Activated T-cell treated with anti-CD3 and anti-CD28 coated beads, Interleukin-2, amount 50 U/mL, for 4 hours (primary cell): ENCODE measurements at regions not wholly inside any gene's neighbourhood (a gene's known extent, or its start where the extent isn't known, plus 50 kb on each side); places are given as distances from the start of the nearest gene placed in this dataset.

Source experiments
- ATAC-seq, 2 donors: fragments of 200-7000 bp; cut with Tn5 transposase; one replicate each; pipeline ENCODE4 v1.10.0; 2021
- DNase-seq: peaks from one replicate; pipeline ENCODE4 v3.0.0-alpha.2; 2020
- H3K27me3 Mint-ChIP-seq: one replicate; pipeline ENCODE4 v1.8.0; 2021; ENCODE audit warnings: low read depth, mixed read lengths
- H3K36me3 Mint-ChIP-seq: one replicate; pipeline ENCODE4 v1.8.0; 2022; ENCODE audit warnings: mixed read lengths; ENCODE audit not compliant: insufficient read depth
- H3K4me1 Mint-ChIP-seq: one replicate; pipeline ENCODE4 v1.8.0; 2021; ENCODE audit warnings: low read depth, mixed read lengths
- H3K4me3 Mint-ChIP-seq: one replicate; pipeline ENCODE4 v1.8.0; 2021; ENCODE audit warnings: mild to moderate bottlenecking, moderate library complexity, mixed read lengths
- H3K9me3 Mint-ChIP-seq: one replicate; pipeline ENCODE4 v1.8.0; 2021; ENCODE audit warnings: mixed read lengths

DNA sequence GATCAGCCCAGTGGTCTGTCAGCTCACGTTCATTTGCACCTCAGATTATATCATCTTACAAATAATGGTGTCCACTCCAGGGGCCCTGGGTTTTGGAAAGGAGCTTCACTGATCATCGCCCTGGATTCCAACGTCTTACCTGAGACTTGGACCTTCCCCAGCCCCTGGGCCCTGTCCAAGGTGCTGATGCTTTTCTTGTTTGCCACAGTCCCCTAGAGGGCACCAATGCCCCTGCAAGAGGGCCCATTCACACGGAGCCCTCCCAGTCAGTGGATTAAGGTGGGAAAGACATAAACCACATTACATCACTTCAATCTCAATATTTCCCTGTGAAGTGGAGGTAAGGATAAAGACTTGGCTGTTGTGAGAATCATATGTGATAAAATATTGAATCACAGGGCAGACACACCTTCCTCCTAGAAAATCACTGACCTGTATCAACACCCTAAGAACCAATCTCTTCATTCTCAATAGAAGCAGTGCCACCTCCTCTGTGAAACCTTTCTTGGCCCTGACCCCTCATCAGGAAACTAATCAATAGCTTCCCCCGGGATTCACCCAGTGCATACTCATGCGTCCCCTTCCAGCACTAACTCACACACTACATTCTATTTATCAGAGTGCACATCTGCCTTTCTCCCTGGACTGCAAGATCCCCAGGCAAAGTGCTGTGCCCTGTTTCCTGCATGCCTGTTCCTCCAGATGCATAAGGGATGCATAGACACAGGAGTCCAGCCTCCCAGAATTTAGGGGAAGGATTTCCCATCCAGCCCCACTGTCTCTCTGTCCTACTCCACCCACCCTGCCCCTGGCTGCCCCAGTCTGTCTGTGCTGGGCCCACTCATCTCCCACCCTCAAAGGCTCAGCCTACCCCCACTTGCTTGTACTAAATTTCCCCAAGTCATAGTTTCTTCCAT is 167.0 kb downstream of the BUD13 start:
- Mint-ChIP-seq H3K4me3 (no peak overlapping the region), H3K36me3 (no peaks in the 10 kb centered on the region), H3K9me3 (no peaks in the 10 kb centered on the region), H3K27me3 (peaks cover 23% of the 10 kb centered on the region), H3K4me1 (no peaks in the 10 kb centered on the region)
- ATAC-seq = no peak
- DNase-seq = no peak

DNA sequence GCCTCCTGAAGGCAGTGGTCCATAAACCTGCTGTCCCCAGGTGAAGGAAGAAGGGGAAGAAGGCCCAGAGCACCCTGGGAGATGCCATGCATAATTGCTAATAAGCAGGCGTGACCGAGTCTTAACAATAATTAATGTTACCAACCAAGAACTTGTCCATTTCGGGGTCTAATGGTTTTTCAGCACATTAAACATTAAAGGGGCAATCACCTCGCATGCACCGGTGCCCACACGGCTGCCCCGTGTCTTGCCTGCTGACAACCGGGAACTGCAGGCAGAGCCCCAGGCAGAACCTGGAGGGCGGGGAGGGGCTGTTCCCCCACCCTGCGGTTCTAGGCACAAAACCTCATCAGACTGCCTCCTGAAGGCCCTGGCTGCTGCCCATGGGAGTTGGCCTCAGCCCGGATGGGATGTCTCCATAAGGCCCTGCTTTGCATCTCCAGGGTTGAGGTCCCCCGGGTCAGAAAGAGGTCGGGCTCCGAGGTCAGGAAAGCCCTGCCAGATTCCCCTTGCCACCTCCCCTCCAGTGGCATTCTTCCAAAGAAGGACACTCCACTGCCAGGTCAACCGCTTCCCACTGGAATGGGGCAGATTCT is 169.0 kb downstream of the BUD13 start:
- DNase-seq (no peak), ATAC-seq (no peak)
- no peaks in the 10 kb centered on the region for H3K9me3 Mint-ChIP-seq
- H3K36me3 Mint-ChIP-seq = no peaks in the 10 kb centered on the region
- H3K27me3 Mint-ChIP-seq = peaks cover 27% of the 10 kb centered on the region
- no peaks in the 10 kb centered on the region for H3K4me1 Mint-ChIP-seq
- H3K4me3 Mint-ChIP-seq = no peak overlapping the region

GRCh38 chr11:116602637-116602942 is 170.2 kb downstream of the BUD13 start:
- Mint-ChIP-seq H3K4me1 (no peaks in the 10 kb centered on the region), H3K36me3 (no peaks in the 10 kb centered on the region), H3K27me3 (peaks cover 24% of the 10 kb centered on the region), H3K4me3 (no peak overlapping the region), H3K9me3 (no peaks in the 10 kb centered on the region)
- no peak for ATAC-seq
- no peak for DNase-seq

DNA sequence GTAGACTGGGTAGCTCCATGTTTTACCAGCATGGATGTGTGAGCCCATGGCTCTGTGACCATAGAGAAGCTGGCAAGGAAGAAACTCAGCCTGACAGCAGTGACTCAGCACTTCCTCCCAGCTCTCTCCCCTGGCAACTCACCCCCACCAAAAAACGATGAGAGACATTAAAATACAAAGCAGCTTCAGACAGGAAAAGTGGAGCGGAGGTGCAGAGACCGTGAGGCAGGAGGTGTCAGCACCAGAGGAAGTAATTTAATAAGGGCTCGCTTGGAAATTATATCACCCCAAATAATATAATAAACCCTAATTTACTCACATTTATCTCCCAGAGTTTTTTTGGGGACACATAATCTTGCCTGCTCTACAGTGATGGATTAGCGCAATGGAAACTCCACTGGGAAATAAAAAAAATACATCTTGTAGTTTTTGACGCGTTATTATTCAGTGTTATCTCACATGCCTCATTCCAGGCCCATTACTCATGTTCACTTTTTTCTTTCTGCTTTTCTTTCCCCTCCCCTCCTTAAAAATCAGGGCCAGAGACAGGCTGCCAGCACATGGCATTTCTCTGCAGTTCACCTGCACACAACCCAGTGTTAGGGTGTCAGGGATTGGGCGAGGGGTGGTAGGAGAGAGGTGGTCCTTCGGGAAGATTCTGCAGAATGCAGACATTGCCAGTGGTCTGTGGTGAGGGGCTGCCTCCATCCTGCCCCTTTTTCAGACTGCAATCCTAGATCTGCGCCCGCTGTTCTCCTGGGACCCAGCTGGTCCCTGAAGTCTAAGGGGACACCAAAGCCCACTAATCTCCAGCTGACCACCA is 170.8 kb downstream of the BUD13 start:
- DNase-seq (no peak), ATAC-seq (no peak)
- H3K9me3 Mint-ChIP-seq = no peaks in the 10 kb centered on the region
- H3K36me3 Mint-ChIP-seq = no peaks in the 10 kb centered on the region
- no peak overlapping the region for H3K4me3 Mint-ChIP-seq
- H3K27me3 Mint-ChIP-seq = peaks cover 20% of the 10 kb centered on the region
- H3K4me1 Mint-ChIP-seq = no peaks in the 10 kb centered on the region

GRCh38 chr11:116600930-116601329 is 171.9 kb downstream of the BUD13 start:
- Mint-ChIP-seq H3K9me3 (no peaks in the 10 kb centered on the region), H3K36me3 (no peaks in the 10 kb centered on the region), H3K4me1 (no peaks in the 10 kb centered on the region), H3K27me3 (peaks cover 13% of the 10 kb centered on the region), H3K4me3 (no peak overlapping the region)
- DNase-seq = no peak
- ATAC-seq = no peak

DNA sequence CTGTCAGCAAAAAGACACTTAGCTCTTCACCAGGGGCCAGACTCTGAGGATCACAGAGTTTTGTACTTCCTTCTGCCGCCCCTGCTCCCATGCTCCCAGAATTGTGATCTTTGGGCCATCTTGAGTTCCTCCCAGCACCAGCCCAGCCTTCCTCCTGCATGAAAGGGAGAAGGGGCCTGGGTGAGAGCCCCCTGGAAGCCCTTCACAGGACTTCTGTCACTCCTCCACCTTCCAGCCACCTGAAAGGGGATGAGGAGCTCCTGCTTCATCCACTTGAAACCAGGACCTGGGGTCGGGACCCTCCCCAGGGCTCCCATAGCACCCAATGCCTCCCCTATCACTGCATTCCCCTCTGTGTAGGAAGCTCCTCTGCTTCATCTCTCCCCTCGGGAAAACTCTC is 174.2 kb downstream of the BUD13 start:
- Mint-ChIP-seq H3K27me3 (peaks cover 13% of the 10 kb centered on the region), H3K9me3 (no peaks in the 10 kb centered on the region), H3K4me3 (no peak overlapping the region), H3K36me3 (no peaks in the 10 kb centered on the region), H3K4me1 (no peaks in the 10 kb centered on the region)
- DNase-seq (no peak), ATAC-seq (no peak)

DNA sequence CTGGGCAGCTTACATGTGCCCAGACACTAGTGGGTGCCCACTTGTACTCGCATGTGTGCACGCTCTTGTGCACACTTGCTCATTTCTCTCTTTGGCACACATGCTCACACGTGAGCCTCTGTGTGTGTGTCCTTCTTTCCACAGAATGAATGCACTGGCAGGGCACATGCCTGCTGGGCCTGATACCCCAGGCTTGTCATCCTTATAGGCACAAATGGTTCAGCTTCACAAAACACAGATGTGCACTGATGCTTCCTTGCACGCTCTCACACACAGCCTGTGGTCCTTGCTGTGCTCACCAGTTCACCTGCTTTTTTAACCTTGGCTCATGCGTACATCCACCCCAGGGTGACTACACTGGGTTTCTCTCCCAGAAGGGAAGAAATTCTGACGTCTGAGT is 174.8 kb downstream of the BUD13 start:
- H3K36me3 Mint-ChIP-seq = no peaks in the 10 kb centered on the region
- no peaks in the 10 kb centered on the region for H3K9me3 Mint-ChIP-seq
- ATAC-seq = no peak
- peaks cover 13% of the 10 kb centered on the region for H3K27me3 Mint-ChIP-seq
- no peak for DNase-seq
- H3K4me3 Mint-ChIP-seq = no peak overlapping the region
- H3K4me1 Mint-ChIP-seq = no peaks in the 10 kb centered on the region

DNA sequence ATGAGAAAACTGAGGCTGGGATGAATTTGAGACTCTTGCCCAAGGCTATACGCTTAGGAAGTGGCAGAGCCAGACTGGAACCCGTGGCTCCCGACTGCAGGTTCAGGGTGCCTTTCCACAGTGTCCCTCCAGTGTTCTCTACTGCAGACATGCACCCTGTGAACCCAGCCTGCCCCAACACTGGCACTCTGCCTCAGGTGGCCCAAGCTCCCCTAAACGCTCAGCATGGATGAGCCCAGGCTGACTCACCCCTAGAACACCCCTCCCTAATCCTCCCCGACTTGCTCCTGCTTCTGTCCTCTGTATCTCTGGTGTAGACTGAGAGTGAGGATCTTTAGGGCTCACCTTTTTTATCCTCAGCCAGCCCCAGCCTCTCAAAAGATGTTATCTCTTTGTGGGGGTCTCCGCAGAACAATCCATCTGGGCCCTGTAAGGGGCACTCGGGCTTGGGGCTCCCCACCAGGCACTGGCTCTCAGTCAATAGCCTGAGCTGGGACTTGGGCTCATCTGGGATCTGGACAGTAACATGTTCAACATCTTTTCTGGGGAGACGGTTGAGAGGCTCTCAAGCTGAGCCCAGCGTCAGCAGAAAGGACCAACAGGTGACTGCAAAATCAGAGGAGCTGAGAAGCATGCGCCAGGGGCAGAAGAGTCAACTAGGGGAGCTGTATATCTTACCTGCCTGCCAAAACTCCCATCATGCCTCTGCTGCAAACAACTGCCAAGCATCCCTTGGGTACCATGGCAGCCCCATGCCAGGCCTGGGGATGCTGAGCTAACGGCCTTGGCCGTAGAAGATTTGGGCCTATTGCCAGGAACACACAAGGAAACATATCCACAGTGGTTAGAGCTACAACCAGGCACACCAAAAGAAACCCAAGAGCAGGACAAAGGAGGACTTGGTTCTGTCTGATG is 176.2 kb downstream of the BUD13 start:
- Mint-ChIP-seq H3K27me3 (peaks cover 15% of the 10 kb centered on the region), H3K4me3 (no peak overlapping the region), H3K9me3 (no peaks in the 10 kb centered on the region), H3K36me3 (no peaks in the 10 kb centered on the region), H3K4me1 (no peaks in the 10 kb centered on the region)
- DNase-seq (no peak), ATAC-seq (no peak)

DNA sequence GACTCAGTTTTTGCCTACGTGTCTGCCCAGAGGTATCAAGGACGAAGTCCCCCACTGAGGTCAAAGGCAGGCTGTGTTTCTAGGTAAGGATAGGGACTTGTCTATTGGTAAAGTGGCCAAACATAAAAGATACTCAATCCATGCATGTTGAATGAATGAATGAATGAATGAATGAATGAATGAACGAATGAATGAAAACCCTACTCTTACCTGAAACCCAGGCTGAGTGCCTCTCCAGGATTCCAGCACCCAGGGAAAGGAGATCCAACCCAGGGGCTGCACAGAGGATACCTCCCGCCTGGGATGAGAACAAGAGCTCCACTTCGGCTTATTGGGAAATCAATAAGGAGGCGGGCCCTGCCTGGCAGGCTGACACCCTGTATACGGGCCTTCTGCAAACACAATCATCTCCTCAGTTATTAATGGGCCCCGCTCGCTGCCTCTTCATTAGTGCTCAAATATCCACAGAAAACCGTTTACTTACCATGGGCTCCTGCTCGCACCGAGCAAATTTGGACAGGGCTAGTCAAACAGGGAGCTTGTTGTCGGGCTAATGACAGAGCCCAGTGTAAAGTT is 177.4 kb downstream of the BUD13 start:
- no peak for ATAC-seq
- H3K27me3 Mint-ChIP-seq = peaks cover 20% of the 10 kb centered on the region
- no peak overlapping the region for H3K4me3 Mint-ChIP-seq

GRCh38 chr11:116590844-116591570 is 181.8 kb downstream of the BUD13 start:
- DNase-seq (no peak), ATAC-seq (no peak)
- no peak overlapping the region for H3K4me3 Mint-ChIP-seq
- no peaks in the 10 kb centered on the region for H3K4me1 Mint-ChIP-seq
- no peaks in the 10 kb centered on the region for H3K36me3 Mint-ChIP-seq
- no peaks in the 10 kb centered on the region for H3K9me3 Mint-ChIP-seq
- peaks cover 14% of the 10 kb centered on the region for H3K27me3 Mint-ChIP-seq

More for the DNA sequence above, 177.4 kb downstream of the BUD13 start:
- Mint-ChIP-seq H3K36me3 (no peaks in the 10 kb centered on the region), H3K4me1 (no peaks in the 10 kb centered on the region), H3K9me3 (no peaks in the 10 kb centered on the region)
- DNase-seq = no peak

DNA sequence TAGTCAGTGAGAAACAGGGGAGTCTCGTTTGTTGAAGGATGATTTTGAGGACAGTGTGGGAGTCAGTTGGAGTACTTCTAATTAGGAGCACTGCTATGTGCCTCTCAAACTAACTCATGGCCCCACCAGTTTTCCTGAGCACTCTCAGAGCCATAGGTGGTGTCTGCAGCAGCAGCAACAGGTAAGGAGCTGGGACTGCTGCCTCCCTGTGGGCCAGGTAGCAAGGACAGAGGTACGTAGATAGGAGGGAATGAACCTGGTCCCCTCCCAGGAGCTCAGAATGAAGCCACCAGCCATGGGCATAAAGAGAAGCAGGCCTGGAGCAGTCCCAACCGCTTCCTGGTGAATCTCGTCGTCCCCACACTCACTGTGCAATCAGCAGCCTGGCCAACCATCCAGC is 183.4 kb downstream of the BUD13 start:
- DNase-seq (no peak), ATAC-seq (no peak)
- no peaks in the 10 kb centered on the region for H3K9me3 Mint-ChIP-seq
- H3K4me1 Mint-ChIP-seq = no peaks in the 10 kb centered on the region
- peaks cover 15% of the 10 kb centered on the region for H3K27me3 Mint-ChIP-seq
- no peaks in the 10 kb centered on the region for H3K36me3 Mint-ChIP-seq
- H3K4me3 Mint-ChIP-seq = no peak overlapping the region

GRCh38 chr11:116586392-116586791 is 186.4 kb downstream of the BUD13 start:
- no peaks in the 10 kb centered on the region for H3K4me1 Mint-ChIP-seq
- H3K9me3 Mint-ChIP-seq = no peaks in the 10 kb centered on the region
- H3K27me3 Mint-ChIP-seq = peaks cover 30% of the 10 kb centered on the region
- no peaks in the 10 kb centered on the region for H3K36me3 Mint-ChIP-seq
- H3K4me3 Mint-ChIP-seq = no peak overlapping the region
- ATAC-seq = no peak
- no peak for DNase-seq

DNA sequence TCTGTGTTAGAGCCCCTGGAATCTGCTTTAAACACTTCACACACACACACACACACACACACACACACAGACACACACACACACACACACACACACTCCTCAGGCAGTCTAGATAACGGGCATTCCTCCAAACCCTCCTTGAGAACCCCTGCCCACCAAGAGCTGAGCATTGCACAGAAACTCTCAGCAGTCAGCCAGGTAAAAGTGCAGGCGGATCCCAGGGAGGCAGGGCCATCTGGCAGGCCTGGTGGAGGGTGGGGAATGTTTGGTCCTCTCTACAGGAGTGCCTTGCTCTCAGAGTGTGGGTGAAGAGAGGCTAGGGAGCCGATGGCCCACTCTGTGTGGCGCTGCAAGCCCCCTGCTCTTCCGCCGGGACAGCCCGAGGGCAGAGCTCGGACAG is 190.2 kb downstream of the BUD13 start:
- peaks cover 47% of the 10 kb centered on the region for H3K27me3 Mint-ChIP-seq
- H3K9me3 Mint-ChIP-seq = no peaks in the 10 kb centered on the region
- ATAC-seq (no peak), DNase-seq (no peak)
- H3K36me3 Mint-ChIP-seq = no peaks in the 10 kb centered on the region
- no peak overlapping the region for H3K4me3 Mint-ChIP-seq
- no peaks in the 10 kb centered on the region for H3K4me1 Mint-ChIP-seq
